ENCODE measurements at regions not wholly inside any gene's neighbourhood (a gene's known extent, or its start where the extent isn't known, plus 50 kb on each side); places are given as distances from the start of the nearest gene placed in this dataset.

DNA sequence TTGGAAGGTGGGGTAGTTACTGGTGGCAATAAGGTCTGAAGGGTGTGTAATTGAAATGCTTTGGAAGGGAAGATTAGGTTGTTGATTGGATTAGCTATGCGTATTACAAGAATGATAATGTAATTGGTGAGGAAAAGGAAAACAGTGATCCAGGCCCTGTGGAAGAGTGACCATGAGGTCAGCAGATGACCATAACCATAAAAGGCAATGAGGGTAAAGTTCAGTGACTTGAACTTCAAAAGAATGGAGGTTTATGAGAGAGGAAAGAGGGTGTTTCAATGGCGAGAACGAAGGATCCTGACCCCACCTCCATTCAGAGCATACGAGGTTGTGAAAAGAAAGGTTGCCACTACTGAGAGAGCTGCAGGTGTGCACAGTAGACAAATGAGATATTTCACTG is 439.7 kb downstream of the CCSER2 start:
- intact Hi-C loops (cut with DNase I) = no loop called here
- WGBS, 2 donors = 63 to 68% methylated on average over 4 of the region's 4 CpGs
- Histone ChIP-seq H3K27ac (no peak overlapping the region), H3K9me3 (no peaks in the 10 kb centered on the region), H3K4me1 (no peaks in the 10 kb centered on the region), H3K27me3 (no peaks in the 10 kb centered on the region), H3K36me3 (no peaks in the 10 kb centered on the region), H3K4me3 (no peak overlapping the region)
- DNase-seq = no peak
- TF ChIP-seq POLR2A (IDR thresholded peaks at IDR 0.05) = no peak
- TF ChIP-seq, protein P1, sequence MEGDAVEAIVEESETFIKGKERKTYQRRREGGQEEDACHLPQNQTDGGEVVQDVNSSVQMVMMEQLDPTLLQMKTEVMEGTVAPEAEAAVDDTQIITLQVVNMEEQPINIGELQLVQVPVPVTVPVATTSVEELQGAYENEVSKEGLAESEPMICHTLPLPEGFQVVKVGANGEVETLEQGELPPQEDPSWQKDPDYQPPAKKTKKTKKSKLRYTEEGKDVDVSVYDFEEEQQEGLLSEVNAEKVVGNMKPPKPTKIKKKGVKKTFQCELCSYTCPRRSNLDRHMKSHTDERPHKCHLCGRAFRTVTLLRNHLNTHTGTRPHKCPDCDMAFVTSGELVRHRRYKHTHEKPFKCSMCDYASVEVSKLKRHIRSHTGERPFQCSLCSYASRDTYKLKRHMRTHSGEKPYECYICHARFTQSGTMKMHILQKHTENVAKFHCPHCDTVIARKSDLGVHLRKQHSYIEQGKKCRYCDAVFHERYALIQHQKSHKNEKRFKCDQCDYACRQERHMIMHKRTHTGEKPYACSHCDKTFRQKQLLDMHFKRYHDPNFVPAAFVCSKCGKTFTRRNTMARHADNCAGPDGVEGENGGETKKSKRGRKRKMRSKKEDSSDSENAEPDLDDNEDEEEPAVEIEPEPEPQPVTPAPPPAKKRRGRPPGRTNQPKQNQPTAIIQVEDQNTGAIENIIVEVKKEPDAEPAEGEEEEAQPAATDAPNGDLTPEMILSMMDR (IDR thresholded peaks at IDR 0.05) = no peak

DNA sequence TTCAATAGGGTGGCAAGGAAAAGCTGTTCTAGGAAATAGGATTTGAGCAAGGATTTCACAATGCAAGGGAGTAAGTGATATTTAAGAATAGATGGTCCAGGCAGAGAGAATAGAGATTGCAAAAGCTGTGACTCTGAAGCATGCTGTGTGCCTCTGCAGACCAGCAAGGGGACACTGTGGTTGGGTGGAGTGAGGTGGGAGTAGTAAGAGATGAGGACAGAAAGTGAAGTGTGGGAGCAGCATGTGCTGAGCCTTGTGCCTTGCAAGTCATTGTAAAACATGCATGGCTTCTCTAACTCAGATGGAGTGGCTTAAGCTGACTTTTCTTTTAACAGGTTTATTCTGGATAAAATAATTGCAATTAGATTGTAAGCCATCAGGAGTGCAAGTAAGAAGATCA is 442.4 kb downstream of the CCSER2 start:
- H3K4me3 ChIP-seq = no peak overlapping the region
- no peak for TF ChIP-seq POLR2A (IDR thresholded peaks at IDR 0.05)
- TF ChIP-seq, protein P1 (IDR thresholded peaks at IDR 0.05) = no peak
- no peaks in the 10 kb centered on the region for H3K4me1 ChIP-seq
- no peak overlapping the region for H3K27ac ChIP-seq
- H3K36me3 ChIP-seq = no peaks in the 10 kb centered on the region
- no peaks in the 10 kb centered on the region for H3K9me3 ChIP-seq
- intact Hi-C loops (cut with DNase I) = no loop called here
- H3K27me3 ChIP-seq = no peaks in the 10 kb centered on the region
- DNase-seq = no peak

DNA sequence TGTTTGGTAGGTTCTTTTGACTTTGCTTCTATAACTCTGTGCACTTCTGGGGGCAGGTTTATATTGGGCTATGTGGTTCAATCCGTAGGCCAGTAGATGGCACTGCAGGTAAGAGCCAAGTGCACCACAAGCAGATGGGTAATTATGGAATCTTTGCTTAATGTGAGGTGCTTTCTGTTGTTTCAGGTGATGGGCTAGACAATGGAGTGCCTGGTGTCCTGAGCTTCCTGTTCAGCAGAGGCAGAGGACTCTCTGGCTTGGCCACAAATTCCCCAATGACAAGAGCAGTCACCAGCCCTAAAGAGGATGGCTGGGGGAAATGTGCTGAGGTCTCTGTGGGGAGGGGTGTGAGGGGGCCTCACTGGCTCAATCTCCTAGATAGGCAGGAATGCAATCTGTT is 455.0 kb downstream of the CCSER2 start:
- Histone ChIP-seq H3K9me3 (no peaks in the 10 kb centered on the region), H3K27me3 (no peaks in the 10 kb centered on the region), H3K36me3 (no peaks in the 10 kb centered on the region), H3K4me1 (no peaks in the 10 kb centered on the region), H3K4me3 (no peak overlapping the region), H3K27ac (no peak overlapping the region)
- no CpG with 5 or more reads among the region's 1 CpG for WGBS, 2 donors
- no peak for TF ChIP-seq POLR2A (IDR thresholded peaks at IDR 0.05)
- TF ChIP-seq, protein P1 (IDR thresholded peaks at IDR 0.05) = peak in 5 of 6 experiments; percentile 20 to 52 (median 35)
- intact Hi-C loops (cut with DNase I) = no loop called here
- DNase-seq = no peak

DNA sequence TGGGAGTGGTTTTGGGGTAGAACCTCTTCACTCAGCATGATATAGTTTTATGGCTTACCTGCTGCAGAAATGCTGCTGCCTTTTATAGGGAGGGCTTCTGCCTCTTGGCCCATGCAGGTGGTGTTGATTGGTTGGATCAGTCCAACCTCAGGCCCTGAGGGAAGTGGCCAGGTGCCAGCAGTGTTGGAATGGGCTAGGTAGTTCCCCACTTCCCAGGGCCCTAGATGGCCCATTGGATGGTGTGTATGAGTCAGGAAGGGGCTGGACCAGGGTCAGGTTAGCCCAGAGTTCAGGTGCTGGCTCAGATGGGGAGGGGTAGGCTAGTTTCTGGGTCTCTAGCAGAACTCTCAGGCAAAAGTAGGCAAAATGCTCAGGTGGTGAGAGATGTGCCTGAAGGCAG is 455.5 kb downstream of the CCSER2 start:
- H3K4me3 ChIP-seq = no peak overlapping the region
- intact Hi-C loops (cut with DNase I) = no loop called here
- H3K27ac ChIP-seq = no peak overlapping the region
- H3K9me3 ChIP-seq = no peaks in the 10 kb centered on the region
- DNase-seq = no peak
- H3K36me3 ChIP-seq = no peaks in the 10 kb centered on the region
- H3K27me3 ChIP-seq = no peaks in the 10 kb centered on the region
- no peak for TF ChIP-seq POLR2A (IDR thresholded peaks at IDR 0.05)
- TF ChIP-seq, protein P1 (IDR thresholded peaks at IDR 0.05) = no peak
- H3K4me1 ChIP-seq = no peaks in the 10 kb centered on the region

DNA sequence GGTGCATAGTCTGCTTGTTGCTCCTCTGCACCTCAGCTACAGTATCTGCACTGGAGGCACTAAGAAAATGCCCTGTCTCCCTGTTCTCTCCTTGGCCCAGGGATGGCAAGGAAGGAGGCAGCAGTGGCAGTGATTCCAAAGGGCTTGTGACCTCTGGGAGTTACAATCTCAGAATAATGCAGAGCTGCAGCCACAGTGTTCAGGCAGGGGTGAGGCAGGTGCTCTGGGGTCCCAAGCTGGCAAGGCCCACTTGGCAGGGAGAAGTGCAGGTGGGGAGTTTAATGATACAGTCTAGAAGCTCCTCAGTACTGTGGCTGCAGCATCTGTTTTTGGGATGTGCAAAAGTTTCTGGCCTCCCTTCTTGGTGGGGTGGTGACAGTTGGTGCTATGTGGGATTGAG is 456.4 kb downstream of the CCSER2 start:
- intact Hi-C loops (cut with DNase I) = no loop called here
- Histone ChIP-seq H3K27me3 (no peaks in the 10 kb centered on the region), H3K4me3 (no peak overlapping the region), H3K27ac (no peak overlapping the region), H3K4me1 (no peaks in the 10 kb centered on the region), H3K9me3 (no peaks in the 10 kb centered on the region), H3K36me3 (no peaks in the 10 kb centered on the region)
- no peak for TF ChIP-seq POLR2A (IDR thresholded peaks at IDR 0.05)
- TF ChIP-seq, protein P1 (IDR thresholded peaks at IDR 0.05) = no peak
- no peak for DNase-seq
